WTC11 (cell line): ENCODE measurements at regions not wholly inside any gene's neighbourhood (a gene's known extent, or its start where the extent isn't known, plus 50 kb on each side); places are given as distances from the start of the nearest gene placed in this dataset.
"Not testable (repeated sequence)": the region's sequence is repeated elsewhere in the genome, so short reads cannot be mapped to it uniquely, and the experiment has no call there.

Experiments
- ATAC-seq: fragments of 200-7000 bp; cut with Tn5 transposase; 2 replicates; pipeline ENCODE4 v1.10.0; 2021; ENCODE audit warnings: mild to moderate bottlenecking, moderate library complexity
- CTCF ChIA-PET: fragments of 300-600 bp; sonication (Branson Sonifier 250); formaldehyde crosslinking; loops from one replicate; lab custom pipeline; 2021; ENCODE audit warnings: antibody characterized with exemption; lab: Charles Lee
- POLR2A ChIA-PET: fragments of 350-600 bp; sonication (Branson Sonifier 250); formaldehyde crosslinking; loops from one replicate; lab custom pipeline; 2021; ENCODE audit warnings: antibody characterized with exemption; lab: Charles Lee
- DNase-seq: peaks from one replicate; pipeline ENCODE4 v3.0.0; 2021; ENCODE audit warnings: low spot score
- H3K27ac Mint-ChIP-seq: 2 replicates; pipeline ENCODE4 v1.8.0; 2021; ENCODE audit warnings: mixed read lengths
- H3K27me3 Mint-ChIP-seq: 2 replicates; pipeline ENCODE4 v1.8.0; 2021; ENCODE audit warnings: low read depth, mild to moderate bottlenecking, moderate library complexity, mixed read lengths
- H3K36me3 Mint-ChIP-seq: 2 replicates; pipeline ENCODE4 v1.8.0; 2021; ENCODE audit warnings: mixed read lengths
- H3K4me1 Mint-ChIP-seq: 2 replicates; pipeline ENCODE4 v1.8.0; 2022; ENCODE audit warnings: mixed read lengths
- H3K4me3 Mint-ChIP-seq: 2 replicates; pipeline ENCODE4 v1.8.0; 2021; ENCODE audit warnings: mild to moderate bottlenecking, moderate library complexity, mixed read lengths
- H3K9me3 Mint-ChIP-seq: 2 replicates; pipeline ENCODE4 v1.8.0; 2021; ENCODE audit warnings: mixed read lengths
- AFF4 ChIP-seq: sonication (generic); formaldehyde crosslinking; IDR thresholded peaks from 2 replicates; pipeline ENCODE4 v1.8.1; 2023; ENCODE audit warnings: mild to moderate bottlenecking, missing genetic modification reagents, borderline replicate concordance
- CTCF ChIP-seq: fragments of 200-600 bp; IDR thresholded peaks from 2 replicates; pipeline ENCODE4 v1.8.0; 2022; ENCODE audit warnings: antibody characterized with exemption
- ETV6 ChIP-seq: sonication (generic); formaldehyde crosslinking; IDR thresholded peaks from 2 replicates; pipeline ENCODE4 v1.8.1; 2022; ENCODE audit warnings: mild to moderate bottlenecking, missing genetic modification reagents
- GABPB1 ChIP-seq: sonication (generic); formaldehyde crosslinking; IDR thresholded peaks from 2 replicates; pipeline ENCODE4 v1.8.1; 2023; ENCODE audit warnings: mild to moderate bottlenecking, missing genetic modification reagents
- MAX ChIP-seq: sonication (generic); formaldehyde crosslinking; IDR thresholded peaks from 2 replicates; pipeline ENCODE4 v1.8.0; 2022; ENCODE audit warnings: mild to moderate bottlenecking, missing genetic modification reagents
- NFYB ChIP-seq: sonication (generic); formaldehyde crosslinking; conservative IDR thresholded peaks from 2 replicates; pipeline ENCODE4 v1.8.0; 2022; ENCODE audit warnings: low read depth, missing genetic modification reagents
- PRDM15 ChIP-seq: sonication (generic); formaldehyde crosslinking; IDR thresholded peaks from 2 replicates; pipeline ENCODE4 v1.8.0; 2022; ENCODE audit warnings: missing genetic modification reagents
- RELA ChIP-seq: sonication (generic); formaldehyde crosslinking; IDR thresholded peaks from 2 replicates; pipeline ENCODE4 v1.8.1; 2022; ENCODE audit warnings: missing genetic modification reagents, mild to moderate bottlenecking, borderline replicate concordance
- RORB ChIP-seq: fragments of 250-450 bp; sonication (Bioruptor Pico); IDR thresholded peaks from 2 replicates; pipeline ENCODE4 v1.9.0; 2021; ENCODE audit warnings: mild to moderate bottlenecking
- SMAD3 ChIP-seq: sonication (generic); formaldehyde crosslinking; IDR thresholded peaks from 2 replicates; pipeline ENCODE4 v1.8.0; 2022; ENCODE audit warnings: missing genetic modification reagents, mild to moderate bottlenecking, borderline replicate concordance
- SMAD4 ChIP-seq: sonication (generic); formaldehyde crosslinking; IDR thresholded peaks from 2 replicates; pipeline ENCODE4 v1.8.0; 2022; ENCODE audit warnings: mild to moderate bottlenecking, missing genetic modification reagents
- ZBTB21 ChIP-seq: sonication (generic); formaldehyde crosslinking; IDR thresholded peaks from 2 replicates; pipeline ENCODE4 v1.8.1; 2023; ENCODE audit warnings: mild to moderate bottlenecking, missing genetic modification reagents, borderline replicate concordance
- ZNF416 ChIP-seq: fragments of 250-450 bp; sonication (Bioruptor Pico); IDR thresholded peaks from 2 replicates; pipeline ENCODE4 v1.9.0; 2021; ENCODE audit warnings: mild to moderate bottlenecking, inconsistent platforms
- TF ChIP-seq, protein P1 (sequence below): sonication (generic); formaldehyde crosslinking; IDR thresholded peaks from 2 replicates; pipeline ENCODE4 v1.8.1; 2023; ENCODE audit warnings: mild to moderate bottlenecking, missing genetic modification reagents
- TF ChIP-seq, protein P2 (sequence below): sonication (generic); formaldehyde crosslinking; IDR thresholded peaks from 2 replicates; pipeline ENCODE4 v1.8.1; 2023; ENCODE audit warnings: mild to moderate bottlenecking, missing genetic modification reagents, moderate library complexity
- TF ChIP-seq, protein P3 (sequence below): sonication (generic); formaldehyde crosslinking; IDR thresholded peaks from 2 replicates; pipeline ENCODE4 v1.8.0; 2022; ENCODE audit warnings: mild to moderate bottlenecking, missing genetic modification reagents
- TF ChIP-seq, protein P4 (sequence below): sonication (generic); formaldehyde crosslinking; IDR thresholded peaks from 2 replicates; pipeline ENCODE4 v1.8.1; 2022; ENCODE audit warnings: missing genetic modification reagents, borderline replicate concordance

GRCh38 chr21:36223451-36223850, 66.8 kb downstream of the DOP1B start (continued):
- TF ChIP-seq AFF4 (CRISPR knock-in tag) (no peak), RELA (CRISPR knock-in tag) (no peak), PRDM15 (CRISPR knock-in tag) (no peak), MAX (CRISPR knock-in tag) (no peak), ETV6 (CRISPR knock-in tag) (no peak), GABPB1 (no peak)
- TF ChIP-seq, protein P1, sequence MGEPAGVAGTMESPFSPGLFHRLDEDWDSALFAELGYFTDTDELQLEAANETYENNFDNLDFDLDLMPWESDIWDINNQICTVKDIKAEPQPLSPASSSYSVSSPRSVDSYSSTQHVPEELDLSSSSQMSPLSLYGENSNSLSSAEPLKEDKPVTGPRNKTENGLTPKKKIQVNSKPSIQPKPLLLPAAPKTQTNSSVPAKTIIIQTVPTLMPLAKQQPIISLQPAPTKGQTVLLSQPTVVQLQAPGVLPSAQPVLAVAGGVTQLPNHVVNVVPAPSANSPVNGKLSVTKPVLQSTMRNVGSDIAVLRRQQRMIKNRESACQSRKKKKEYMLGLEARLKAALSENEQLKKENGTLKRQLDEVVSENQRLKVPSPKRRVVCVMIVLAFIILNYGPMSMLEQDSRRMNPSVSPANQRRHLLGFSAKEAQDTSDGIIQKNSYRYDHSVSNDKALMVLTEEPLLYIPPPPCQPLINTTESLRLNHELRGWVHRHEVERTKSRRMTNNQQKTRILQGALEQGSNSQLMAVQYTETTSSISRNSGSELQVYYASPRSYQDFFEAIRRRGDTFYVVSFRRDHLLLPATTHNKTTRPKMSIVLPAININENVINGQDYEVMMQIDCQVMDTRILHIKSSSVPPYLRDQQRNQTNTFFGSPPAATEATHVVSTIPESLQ (CRISPR knock-in tag): no peak

- H3K36me3 Mint-ChIP-seq: no peaks in the 10 kb centered on the region
- H3K4me1 Mint-ChIP-seq: no peaks in the 10 kb centered on the region
- 0 out of 2 replicates have a peak overlapping the region, but pooled peaks have one; percentile 54 for H3K27ac Mint-ChIP-seq
- ChIA-PET POLR2A (no interaction called here), CTCF (no interaction called here)
- no peaks in the 10 kb centered on the region for H3K27me3 Mint-ChIP-seq
- H3K4me3 Mint-ChIP-seq: no peak overlapping the region
- ATAC-seq (no peak), DNase-seq (no peak)
- TF ChIP-seq ZNF416 (CRISPR knock-in tag) (no peak), RORB (CRISPR knock-in tag) (no peak), NFYB (no peak), ETV6 (CRISPR knock-in tag) (no peak), ZBTB21 (CRISPR knock-in tag) (no peak), RELA (CRISPR knock-in tag) (no peak), SMAD3 (CRISPR knock-in tag) (no peak), SMAD4 (CRISPR knock-in tag) (no peak), CTCF (no peak)
- TF ChIP-seq, protein P2, sequence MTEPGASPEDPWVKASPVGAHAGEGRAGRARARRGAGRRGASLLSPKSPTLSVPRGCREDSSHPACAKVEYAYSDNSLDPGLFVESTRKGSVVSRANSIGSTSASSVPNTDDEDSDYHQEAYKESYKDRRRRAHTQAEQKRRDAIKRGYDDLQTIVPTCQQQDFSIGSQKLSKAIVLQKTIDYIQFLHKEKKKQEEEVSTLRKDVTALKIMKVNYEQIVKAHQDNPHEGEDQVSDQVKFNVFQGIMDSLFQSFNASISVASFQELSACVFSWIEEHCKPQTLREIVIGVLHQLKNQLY (CRISPR knock-in tag): no peak
- TF ChIP-seq, protein P3, sequence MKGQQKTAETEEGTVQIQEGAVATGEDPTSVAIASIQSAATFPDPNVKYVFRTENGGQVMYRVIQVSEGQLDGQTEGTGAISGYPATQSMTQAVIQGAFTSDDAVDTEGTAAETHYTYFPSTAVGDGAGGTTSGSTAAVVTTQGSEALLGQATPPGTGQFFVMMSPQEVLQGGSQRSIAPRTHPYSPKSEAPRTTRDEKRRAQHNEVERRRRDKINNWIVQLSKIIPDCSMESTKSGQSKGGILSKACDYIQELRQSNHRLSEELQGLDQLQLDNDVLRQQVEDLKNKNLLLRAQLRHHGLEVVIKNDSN (CRISPR knock-in tag): no peak
- TF ChIP-seq, protein P4, sequence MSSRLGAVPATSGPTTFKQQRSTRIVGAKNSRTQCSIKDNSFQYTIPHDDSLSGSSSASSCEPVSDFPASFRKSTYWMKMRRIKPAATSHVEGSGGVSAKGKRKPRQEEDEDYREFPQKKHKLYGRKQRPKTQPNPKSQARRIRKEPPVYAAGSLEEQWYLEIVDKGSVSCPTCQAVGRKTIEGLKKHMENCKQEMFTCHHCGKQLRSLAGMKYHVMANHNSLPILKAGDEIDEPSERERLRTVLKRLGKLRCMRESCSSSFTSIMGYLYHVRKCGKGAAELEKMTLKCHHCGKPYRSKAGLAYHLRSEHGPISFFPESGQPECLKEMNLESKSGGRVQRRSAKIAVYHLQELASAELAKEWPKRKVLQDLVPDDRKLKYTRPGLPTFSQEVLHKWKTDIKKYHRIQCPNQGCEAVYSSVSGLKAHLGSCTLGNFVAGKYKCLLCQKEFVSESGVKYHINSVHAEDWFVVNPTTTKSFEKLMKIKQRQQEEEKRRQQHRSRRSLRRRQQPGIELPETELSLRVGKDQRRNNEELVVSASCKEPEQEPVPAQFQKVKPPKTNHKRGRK (CRISPR knock-in tag): no peak
- no peaks in the 10 kb centered on the region for H3K9me3 Mint-ChIP-seq
Observed at GRCh38 chr21:36229181-36229580, 72.6 kb downstream of the DOP1B start.

DNA sequence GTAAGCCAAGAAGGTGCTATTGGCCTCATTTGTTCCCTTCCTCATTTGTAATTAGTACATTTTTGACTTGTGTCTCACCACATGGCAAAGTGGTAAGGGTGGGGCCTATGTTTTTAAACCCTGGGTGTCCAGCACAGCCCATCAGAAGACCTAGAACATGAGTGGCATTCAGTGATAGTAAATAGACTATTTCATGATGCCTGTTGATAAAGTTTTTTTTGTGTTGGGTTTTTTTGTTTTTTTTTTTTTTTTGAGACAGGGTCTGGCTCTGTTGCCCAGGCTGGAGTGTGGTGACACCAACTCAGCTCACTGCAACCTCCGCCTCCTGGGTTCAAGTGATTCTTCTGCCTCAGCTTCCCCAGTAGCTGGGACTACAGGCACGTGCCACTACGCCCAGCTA, 74.8 kb downstream of the DOP1B start:
- not testable (repeated sequence) for H3K36me3 Mint-ChIP-seq, H3K4me3 Mint-ChIP-seq, H3K9me3 Mint-ChIP-seq, H3K27me3 Mint-ChIP-seq, DNase-seq, H3K4me1 Mint-ChIP-seq, H3K27ac Mint-ChIP-seq, ATAC-seq
- ChIA-PET POLR2A (interaction anchor here (0.7 kb wide), 1 partner anchor 18 kb away, joined by 6 read pairs; no protein-coding TSS in a partner anchor), CTCF (interaction anchor here (0.5 kb wide), 1 partner anchor 26 kb away, joined by 3 read pairs; no protein-coding TSS in a partner anchor)
